ENCODE measurements at regions not wholly inside any gene's neighbourhood (a gene's known extent, or its start where the extent isn't known, plus 50 kb on each side); places are given as distances from the start of the nearest gene placed in this dataset.

DNA sequence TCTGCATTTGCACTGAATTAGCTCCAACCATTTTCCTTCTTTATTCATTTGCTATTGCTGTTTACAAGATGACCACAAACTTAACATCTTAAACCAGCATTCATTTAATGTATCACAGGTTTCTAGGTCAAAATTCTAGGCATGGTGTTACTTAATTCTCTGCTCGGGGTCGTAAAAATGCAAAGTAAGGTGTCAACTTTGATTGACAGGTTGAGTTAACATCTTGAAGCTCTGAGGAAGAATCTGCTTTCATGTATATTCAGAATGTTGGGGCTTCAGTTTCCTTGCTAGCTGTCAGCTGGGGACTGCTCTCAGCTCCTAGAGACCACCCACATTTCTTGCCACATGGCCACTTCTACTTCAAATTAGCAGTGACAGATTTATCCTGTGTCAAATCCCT lies 348.7 kb upstream of the GRIN3A start:
- DNase-seq (no peak), ATAC-seq (ENCODE audit: low read depth) (no peak)
- Histone ChIP-seq H2AFZ (ENCODE audit: insufficient read depth, low read depth, low read length, poor library complexity, severe bottlenecking) (no peak overlapping the region), H4K20me1 (ENCODE audit: control insufficient read depth, insufficient read depth, low read length, poor library complexity, severe bottlenecking) (no peaks in the 10 kb centered on the region), H3K9ac (ENCODE audit: low read length) (no peak overlapping the region), H3K4me3 (ENCODE audit: control extremely low read depth in 1 of 5, extremely low read depth in 1 of 5, insufficient read depth in 1 of 5, low read depth in 2 of 5, low read length in 4 of 5) (no peak overlapping the region), H3K4me2 (replicated peaks; ENCODE audit: low read depth, low read length, poor library complexity, severe bottlenecking) (no peak overlapping the region), H3K27me3 (replicated peaks in 1 of 4; ENCODE audit: control extremely low read depth in 1 of 4, control insufficient read depth in 3 of 4, insufficient read depth in 4 of 4, low read length in 3 of 4) (no peaks in the 10 kb centered on the region), H3K36me3 (replicated peaks in 1 of 2; ENCODE audit: control extremely low read depth in 1 of 2, control insufficient read depth in 1 of 2, extremely low read depth in 1 of 2, insufficient read depth in 2 of 2, low read length in 1 of 2) (no peaks in the 10 kb centered on the region), H3K9me3 (ENCODE audit: control extremely low read depth in 1 of 3, control insufficient read depth in 2 of 3, insufficient read depth in 1 of 3, low read length in 2 of 3) (no peaks in the 10 kb centered on the region), H3K4me1 (ENCODE audit: control insufficient read depth in 2 of 2, insufficient read depth in 2 of 2, low read length in 2 of 2) (no peaks in the 10 kb centered on the region), H3K27ac (ENCODE audit: low read length in 2 of 2) (no peak overlapping the region), H3K79me2 (ENCODE audit: control insufficient read depth, insufficient read depth, low read length) (no peaks in the 10 kb centered on the region)
- no peaks in the 10 kb centered on the region for H3K27me3 Mint-ChIP-seq
- intact Hi-C loops (cut with micrococcal nuclease), result no loop called here
- no peaks in the 10 kb centered on the region for H3K9me3 Mint-ChIP-seq (ENCODE audit: insufficient read depth)
- ChIA-PET CTCF (no interaction called here), POLR2A (no interaction called here)
- no peaks in the 10 kb centered on the region for H3K4me1 Mint-ChIP-seq
- H3K4me3 Mint-ChIP-seq, result no peak overlapping the region
- H3K27ac Mint-ChIP-seq, result no peak overlapping the region
- TF ChIP-seq, protein P1, sequence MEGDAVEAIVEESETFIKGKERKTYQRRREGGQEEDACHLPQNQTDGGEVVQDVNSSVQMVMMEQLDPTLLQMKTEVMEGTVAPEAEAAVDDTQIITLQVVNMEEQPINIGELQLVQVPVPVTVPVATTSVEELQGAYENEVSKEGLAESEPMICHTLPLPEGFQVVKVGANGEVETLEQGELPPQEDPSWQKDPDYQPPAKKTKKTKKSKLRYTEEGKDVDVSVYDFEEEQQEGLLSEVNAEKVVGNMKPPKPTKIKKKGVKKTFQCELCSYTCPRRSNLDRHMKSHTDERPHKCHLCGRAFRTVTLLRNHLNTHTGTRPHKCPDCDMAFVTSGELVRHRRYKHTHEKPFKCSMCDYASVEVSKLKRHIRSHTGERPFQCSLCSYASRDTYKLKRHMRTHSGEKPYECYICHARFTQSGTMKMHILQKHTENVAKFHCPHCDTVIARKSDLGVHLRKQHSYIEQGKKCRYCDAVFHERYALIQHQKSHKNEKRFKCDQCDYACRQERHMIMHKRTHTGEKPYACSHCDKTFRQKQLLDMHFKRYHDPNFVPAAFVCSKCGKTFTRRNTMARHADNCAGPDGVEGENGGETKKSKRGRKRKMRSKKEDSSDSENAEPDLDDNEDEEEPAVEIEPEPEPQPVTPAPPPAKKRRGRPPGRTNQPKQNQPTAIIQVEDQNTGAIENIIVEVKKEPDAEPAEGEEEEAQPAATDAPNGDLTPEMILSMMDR (IDR thresholded peaks at IDR 0.05), result no peak
- TF ChIP-seq EZH2 (IDR thresholded peaks at IDR 0.05; ENCODE audit: borderline replicate concordance, insufficient read depth, low read depth, low read length, poor library complexity, severe bottlenecking), result no peak
- no CpG with 5 or more reads among the region's 2 CpGs for WGBS (ENCODE audit: insufficient coverage)

DNA sequence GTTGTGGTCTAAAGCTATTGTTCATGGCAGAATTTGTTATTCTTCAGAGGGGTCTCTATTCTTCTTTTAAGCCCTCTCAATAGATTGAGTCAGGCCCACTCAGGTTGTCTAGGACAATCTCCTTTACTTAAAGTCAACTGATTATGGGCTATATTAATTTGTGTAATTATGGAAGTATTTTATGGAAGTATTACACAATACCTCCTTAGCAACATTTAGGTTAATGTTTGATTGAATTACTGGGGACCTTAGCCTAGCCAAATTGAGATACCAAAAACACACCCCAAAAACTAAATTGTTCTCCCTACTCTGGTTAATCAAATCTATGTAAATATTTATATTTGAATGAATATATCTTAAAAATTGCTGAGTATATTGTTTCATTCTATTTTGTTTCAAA lies 347.1 kb upstream of the GRIN3A start:
- TF ChIP-seq, protein P1 (IDR thresholded peaks at IDR 0.05), result no peak
- no peak for TF ChIP-seq EZH2 (IDR thresholded peaks at IDR 0.05; ENCODE audit: borderline replicate concordance, insufficient read depth, low read depth, low read length, poor library complexity, severe bottlenecking)
- Mint-ChIP-seq H3K4me1 (no peaks in the 10 kb centered on the region), H3K9me3 (ENCODE audit: insufficient read depth) (no peaks in the 10 kb centered on the region), H3K27ac (no peak overlapping the region), H3K4me3 (no peak overlapping the region), H3K27me3 (no peaks in the 10 kb centered on the region)
- Histone ChIP-seq H4K20me1 (ENCODE audit: control insufficient read depth, insufficient read depth, low read length, poor library complexity, severe bottlenecking) (no peaks in the 10 kb centered on the region), H3K4me2 (replicated peaks; ENCODE audit: low read depth, low read length, poor library complexity, severe bottlenecking) (no peak overlapping the region), H3K27me3 (replicated peaks in 1 of 4; ENCODE audit: control extremely low read depth in 1 of 4, control insufficient read depth in 3 of 4, insufficient read depth in 4 of 4, low read length in 3 of 4) (no peaks in the 10 kb centered on the region), H3K4me1 (ENCODE audit: control insufficient read depth in 2 of 2, insufficient read depth in 2 of 2, low read length in 2 of 2) (no peaks in the 10 kb centered on the region), H3K9ac (ENCODE audit: low read length) (no peak overlapping the region), H3K27ac (ENCODE audit: low read length in 2 of 2) (no peak overlapping the region), H3K4me3 (ENCODE audit: control extremely low read depth in 1 of 5, extremely low read depth in 1 of 5, insufficient read depth in 1 of 5, low read depth in 2 of 5, low read length in 4 of 5) (no peak overlapping the region), H3K9me3 (ENCODE audit: control extremely low read depth in 1 of 3, control insufficient read depth in 2 of 3, insufficient read depth in 1 of 3, low read length in 2 of 3) (no peaks in the 10 kb centered on the region), H2AFZ (ENCODE audit: insufficient read depth, low read depth, low read length, poor library complexity, severe bottlenecking) (no peak overlapping the region), H3K36me3 (replicated peaks in 1 of 2; ENCODE audit: control extremely low read depth in 1 of 2, control insufficient read depth in 1 of 2, extremely low read depth in 1 of 2, insufficient read depth in 2 of 2, low read length in 1 of 2) (no peaks in the 10 kb centered on the region), H3K79me2 (ENCODE audit: control insufficient read depth, insufficient read depth, low read length) (no peaks in the 10 kb centered on the region)
- ATAC-seq (ENCODE audit: low read depth) (no peak), DNase-seq (no peak)
- intact Hi-C loops (cut with micrococcal nuclease), result no loop called here
- CTCF ChIA-PET, result interaction anchor here (0.7 kb wide), 1 partner anchor 15 kb away, joined by 3 read pairs; no protein-coding TSS in a partner anchor
- POLR2A ChIA-PET, result no interaction called here

Data from B cell (primary cell).